H9 (cell line): ENCODE measurements at regions not wholly inside any gene's neighbourhood (a gene's known extent, or its start where the extent isn't known, plus 50 kb on each side); places are given as distances from the start of the nearest gene placed in this dataset.

Experiments
- DNase-seq: peaks from one replicate; pipeline ENCODE4 v3.0.0-alpha.2; 2017
- H2AFZ ChIP-seq: one replicate; pipeline ENCODE4 v1.6.1; 2013; ENCODE audit warnings: mild to moderate bottlenecking, low read length, control low read depth, moderate library complexity
- H2AK5ac ChIP-seq: 2 replicates; pipeline ENCODE4 v1.6.1; 2013; ENCODE audit warnings: low read length, control low read depth, mixed read lengths; ENCODE audit not compliant: insufficient read length
- H2BK120ac ChIP-seq: one replicate; pipeline ENCODE4 v1.6.1; 2013; ENCODE audit warnings: low read depth, mild to moderate bottlenecking, low read length, control low read depth, inconsistent platforms; ENCODE audit not compliant: poor library complexity, severe bottlenecking
- H2BK12ac ChIP-seq: 2 replicates; pipeline ENCODE4 v1.6.1; 2013; ENCODE audit warnings: low read length, control low read depth, mixed read lengths, low read depth; ENCODE audit not compliant: insufficient read length
- H2BK15ac ChIP-seq: 2 replicates; pipeline ENCODE4 v1.6.1; 2013; ENCODE audit warnings: low read depth, low read length, control low read depth
- H2BK20ac ChIP-seq: one replicate; pipeline ENCODE4 v1.6.1; 2013; ENCODE audit warnings: low read depth, mild to moderate bottlenecking, low read length, control low read depth, inconsistent platforms; ENCODE audit not compliant: poor library complexity, severe bottlenecking
- H2BK5ac ChIP-seq: 2 replicates; pipeline ENCODE4 v1.6.1; 2013; ENCODE audit warnings: low read length, control low read depth, mixed read lengths; ENCODE audit not compliant: insufficient read length
- H3K14ac ChIP-seq: 2 replicates; pipeline ENCODE4 v1.6.1; 2013; ENCODE audit warnings: low read length, control low read depth; ENCODE audit not compliant: insufficient read depth
- H3K18ac ChIP-seq: 2 replicates; pipeline ENCODE4 v1.6.1; 2013; ENCODE audit warnings: low read depth, mild to moderate bottlenecking, mixed read lengths, low read length, control low read depth; ENCODE audit not compliant: insufficient read length
- H3K23ac ChIP-seq: 2 replicates; pipeline ENCODE4 v1.6.1; 2013; ENCODE audit warnings: low read length, control low read depth, mixed read lengths, low read depth; ENCODE audit not compliant: insufficient read length
- H3K23me2 ChIP-seq: 2 replicates; pipeline ENCODE4 v1.6.1; 2013; ENCODE audit warnings: low read depth, mild to moderate bottlenecking, mixed read lengths, low read length, control low read depth; ENCODE audit not compliant: insufficient read length, poor library complexity, severe bottlenecking
- H3K27ac ChIP-seq: 2 replicates; pipeline ENCODE4 v1.5.1; 2013; ENCODE audit warnings: low read length, control low read depth, mixed read lengths, low read depth; ENCODE audit not compliant: insufficient read length
- H3K27me3 ChIP-seq: 2 replicates; pipeline ENCODE4 v1.6.1; 2013; ENCODE audit warnings: low read length, control low read depth, inconsistent platforms; ENCODE audit not compliant: insufficient read depth
- H3K4ac ChIP-seq: 2 replicates; pipeline ENCODE4 v1.6.1; 2013; ENCODE audit warnings: low read depth, mild to moderate bottlenecking, control low read depth, inconsistent platforms, low read length, moderate library complexity
- H3K4me1 ChIP-seq: 2 replicates; pipeline ENCODE4 v1.6.1; 2013; ENCODE audit warnings: low read length, control low read depth, inconsistent platforms; ENCODE audit not compliant: insufficient read depth
- H3K4me2 ChIP-seq: 2 replicates; pipeline ENCODE4 v1.6.1; 2013; ENCODE audit warnings: low read length, control low read depth, mixed read lengths; ENCODE audit not compliant: insufficient read length, insufficient read depth
- H3K56ac ChIP-seq: 2 replicates; pipeline ENCODE4 v1.6.1; 2013; ENCODE audit warnings: low read depth, mild to moderate bottlenecking, mixed read lengths, low read length, control low read depth; ENCODE audit not compliant: insufficient read length
- H3K79me1 ChIP-seq: 2 replicates; pipeline ENCODE4 v1.6.1; 2013; ENCODE audit warnings: low read depth, mild to moderate bottlenecking, moderate library complexity, low read length, control low read depth, inconsistent platforms; ENCODE audit not compliant: insufficient read depth, poor library complexity, severe bottlenecking
- H3K79me2 ChIP-seq: 2 replicates; pipeline ENCODE4 v1.6.1; 2013; ENCODE audit warnings: low read length, control low read depth, inconsistent platforms; ENCODE audit not compliant: insufficient read depth
- H3K9ac ChIP-seq: 2 replicates; pipeline ENCODE4 v1.6.1; 2013; ENCODE audit warnings: low read length, control low read depth, mixed read lengths; ENCODE audit not compliant: insufficient read length; ENCODE audit errors: extremely low read depth
- H3K9me3 ChIP-seq: one replicate; pipeline ENCODE4 v1.6.1; 2013; ENCODE audit warnings: low read depth, low read length, inconsistent platforms; ENCODE audit not compliant: control insufficient read depth
- H3T11ph ChIP-seq: one replicate; pipeline ENCODE4 v1.6.1; 2013; ENCODE audit warnings: mild to moderate bottlenecking, low read length, control low read depth, inconsistent platforms
- H4K20me1 ChIP-seq: one replicate; pipeline ENCODE4 v1.6.1; 2013; ENCODE audit not compliant: control insufficient read depth, insufficient read length, insufficient read depth
- H4K5ac ChIP-seq: 2 replicates; pipeline ENCODE4 v1.6.1; 2013; ENCODE audit warnings: low read depth, mild to moderate bottlenecking, mixed read lengths, low read length, control low read depth; ENCODE audit not compliant: insufficient read length
- H4K8ac ChIP-seq: replicated peaks from 2 replicates; pipeline ENCODE4 v1.6.1; 2013; ENCODE audit warnings: low read length, control low read depth, mixed read lengths, low read depth; ENCODE audit not compliant: insufficient read length
- H4K91ac ChIP-seq: 2 replicates; pipeline ENCODE4 v1.6.1; 2013; ENCODE audit warnings: low read depth, mild to moderate bottlenecking, moderate library complexity, mixed read lengths, low read length, control low read depth; ENCODE audit not compliant: insufficient read length
- H3K27ac Mint-ChIP-seq, 3 experiments: 2 replicates in 2 of 3; 3 replicates in 1 of 3; pipeline ENCODE4 v1.8.0; 2020 to 2021; ENCODE audit warnings: mixed read lengths in 3 of 3, mild to moderate bottlenecking in 1 of 3, moderate library complexity in 1 of 3
- H3K27me3 Mint-ChIP-seq: 2 replicates; pipeline ENCODE4 v1.8.0; 2021; ENCODE audit warnings: low read depth, mild to moderate bottlenecking, moderate library complexity, mixed read lengths
- H3K36me3 Mint-ChIP-seq, 3 experiments: 2 replicates in 2 of 3; 3 replicates in 1 of 3; pipeline ENCODE4 v1.8.0; 2020 to 2021; ENCODE audit warnings: low read depth in 3 of 3, mixed read lengths in 3 of 3; ENCODE audit not compliant: insufficient read depth in 1 of 3
- H3K4me1 Mint-ChIP-seq, 2 experiments: 2 replicates each; pipeline ENCODE4 v1.8.0; 2020; ENCODE audit warnings: mixed read lengths in 2 of 2
- H3K4me3 Mint-ChIP-seq, 2 experiments: 2 replicates in 1 of 2; 3 replicates in 1 of 2; pipeline ENCODE4 v1.8.0; 2020 to 2021; ENCODE audit warnings: mild to moderate bottlenecking in 2 of 2, mixed read lengths in 2 of 2, moderate library complexity in 1 of 2
- H3K9me3 Mint-ChIP-seq, 2 experiments: 2 replicates in 1 of 2; 3 replicates in 1 of 2; pipeline ENCODE4 v1.8.0; 2020; ENCODE audit warnings: mild to moderate bottlenecking in 2 of 2, mixed read lengths in 2 of 2, moderate library complexity in 1 of 2
- WGBS: extraction: QIAGEN DNeasy Blood & Tissue Kit; methylation state at CpG from one replicate; pipeline ENCODE4 v1.1.7; 2013; ENCODE audit warnings: missing lambda C conversion rate, low lambda C conversion rate, mixed read lengths; ENCODE audit not compliant: insufficient read length; ENCODE audit errors: extremely low coverage; 5-methylcytosine and 5-hydroxymethylcytosine counted together
- TF ChIP-seq, protein P1 (sequence below): fragments of 200-600 bp; sonication (generic); conservative IDR thresholded peaks from 3 replicates; pipeline ENCODE4 v1.8.0; 2021; ENCODE audit warnings: antibody characterized with exemption, mild to moderate bottlenecking

DNA sequence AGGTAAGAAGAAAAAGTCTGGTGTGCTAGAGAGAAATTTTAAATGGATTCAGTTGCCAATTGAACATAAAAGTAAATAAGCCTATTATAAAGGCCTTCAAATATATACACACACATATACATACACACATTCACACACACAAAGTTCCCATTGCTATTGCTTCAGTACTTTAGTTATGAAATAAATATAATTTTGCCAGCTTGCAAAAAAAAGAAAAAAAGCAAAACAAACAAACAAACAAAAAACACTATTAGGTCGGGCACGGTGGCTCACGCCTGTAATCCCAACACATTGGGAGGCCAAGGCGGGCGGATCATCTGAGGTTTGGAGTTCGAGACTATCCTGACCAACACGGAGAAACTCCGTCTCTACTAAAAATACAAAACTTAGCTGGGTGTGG lies 80.3 kb downstream of the SPIN4 start:
- peaks cover 2 to 4% (median 4%) of the 10 kb centered on the region in 3 experiments; a peak in 4 of 7 replicates for H3K36me3 Mint-ChIP-seq
- H3K9me3 Mint-ChIP-seq, result peaks cover 56% of the 10 kb centered on the region in 2 experiments
- TF ChIP-seq, protein P1, sequence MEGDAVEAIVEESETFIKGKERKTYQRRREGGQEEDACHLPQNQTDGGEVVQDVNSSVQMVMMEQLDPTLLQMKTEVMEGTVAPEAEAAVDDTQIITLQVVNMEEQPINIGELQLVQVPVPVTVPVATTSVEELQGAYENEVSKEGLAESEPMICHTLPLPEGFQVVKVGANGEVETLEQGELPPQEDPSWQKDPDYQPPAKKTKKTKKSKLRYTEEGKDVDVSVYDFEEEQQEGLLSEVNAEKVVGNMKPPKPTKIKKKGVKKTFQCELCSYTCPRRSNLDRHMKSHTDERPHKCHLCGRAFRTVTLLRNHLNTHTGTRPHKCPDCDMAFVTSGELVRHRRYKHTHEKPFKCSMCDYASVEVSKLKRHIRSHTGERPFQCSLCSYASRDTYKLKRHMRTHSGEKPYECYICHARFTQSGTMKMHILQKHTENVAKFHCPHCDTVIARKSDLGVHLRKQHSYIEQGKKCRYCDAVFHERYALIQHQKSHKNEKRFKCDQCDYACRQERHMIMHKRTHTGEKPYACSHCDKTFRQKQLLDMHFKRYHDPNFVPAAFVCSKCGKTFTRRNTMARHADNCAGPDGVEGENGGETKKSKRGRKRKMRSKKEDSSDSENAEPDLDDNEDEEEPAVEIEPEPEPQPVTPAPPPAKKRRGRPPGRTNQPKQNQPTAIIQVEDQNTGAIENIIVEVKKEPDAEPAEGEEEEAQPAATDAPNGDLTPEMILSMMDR, result no peak

More for the DNA sequence above, 80.3 kb downstream of the SPIN4 start:
- Histone ChIP-seq H4K8ac (no peak overlapping the region), H3K56ac (no peak overlapping the region), H3K27ac (no peak overlapping the region), H3T11ph (no peak overlapping the region), H3K4me1 (no peaks in the 10 kb centered on the region), H4K20me1 (no peaks in the 10 kb centered on the region), H3K23ac (no peak overlapping the region), H3K9ac (no peak overlapping the region), H2BK5ac (no peak overlapping the region), H3K79me1 (no peaks in the 10 kb centered on the region), H3K18ac (no peak overlapping the region), H2BK120ac (no peak overlapping the region), H3K14ac (no peak overlapping the region), H2BK12ac (no peak overlapping the region), H3K79me2 (no peaks in the 10 kb centered on the region), H4K5ac (no peak overlapping the region), H2BK15ac (no peak overlapping the region), H2AK5ac (no peak overlapping the region), H4K91ac (no peak overlapping the region), H2BK20ac (no peak overlapping the region), H3K9me3 (peaks cover 15% of the 10 kb centered on the region), H3K27me3 (no peaks in the 10 kb centered on the region), H3K4ac (no peak overlapping the region), H3K4me2 (no peak overlapping the region), H2AFZ (no peak overlapping the region), H3K23me2 (no peaks in the 10 kb centered on the region)
- Mint-ChIP-seq H3K27ac (no peak overlapping the region), H3K4me1 (peaks cover 0 to 1% of the 10 kb centered on the region in 2 experiments; a peak in 1 of 4 replicates), H3K4me3 (no peak overlapping the region), H3K27me3 (no peaks in the 10 kb centered on the region)
- DNase-seq, result no peak
- WGBS, result no CpG with 5 or more reads among the region's 8 CpGs
